SKM-1 (cell line): ENCODE measurements at regions not wholly inside any gene's neighbourhood (a gene's known extent, or its start where the extent isn't known, plus 50 kb on each side); places are given as distances from the start of the nearest gene placed in this dataset.
"Not testable (repeated sequence)": the region's sequence is repeated elsewhere in the genome, so short reads cannot be mapped to it uniquely, and the experiment has no call there.

Source experiments
- DNase-seq: peaks from one replicate; lab custom pipeline; 2025; ENCODE audit not compliant: unreplicated experiment; lab: John Stamatoyannopoulos, UW

DNA sequence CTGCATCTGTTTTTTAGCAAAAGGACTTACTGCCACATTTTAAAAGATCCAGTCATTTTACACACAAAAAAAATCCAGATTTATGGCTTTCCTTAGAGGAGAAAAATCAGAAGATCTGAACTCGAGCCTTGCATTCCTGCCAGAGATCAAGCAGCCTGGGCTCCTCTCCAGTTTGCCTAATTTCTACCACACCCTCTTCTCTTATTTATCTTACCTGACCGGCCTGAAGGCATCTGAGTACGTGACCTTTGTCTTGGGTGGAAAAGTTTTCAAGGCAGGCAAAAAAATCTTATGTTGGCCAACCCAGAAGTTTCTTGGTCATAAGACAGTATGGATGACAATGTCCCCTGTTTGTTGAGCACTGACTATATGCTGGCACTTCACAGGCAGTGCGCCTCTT, 60.3 kb downstream of the CHRD start:
- no peak for DNase-seq

DNA sequence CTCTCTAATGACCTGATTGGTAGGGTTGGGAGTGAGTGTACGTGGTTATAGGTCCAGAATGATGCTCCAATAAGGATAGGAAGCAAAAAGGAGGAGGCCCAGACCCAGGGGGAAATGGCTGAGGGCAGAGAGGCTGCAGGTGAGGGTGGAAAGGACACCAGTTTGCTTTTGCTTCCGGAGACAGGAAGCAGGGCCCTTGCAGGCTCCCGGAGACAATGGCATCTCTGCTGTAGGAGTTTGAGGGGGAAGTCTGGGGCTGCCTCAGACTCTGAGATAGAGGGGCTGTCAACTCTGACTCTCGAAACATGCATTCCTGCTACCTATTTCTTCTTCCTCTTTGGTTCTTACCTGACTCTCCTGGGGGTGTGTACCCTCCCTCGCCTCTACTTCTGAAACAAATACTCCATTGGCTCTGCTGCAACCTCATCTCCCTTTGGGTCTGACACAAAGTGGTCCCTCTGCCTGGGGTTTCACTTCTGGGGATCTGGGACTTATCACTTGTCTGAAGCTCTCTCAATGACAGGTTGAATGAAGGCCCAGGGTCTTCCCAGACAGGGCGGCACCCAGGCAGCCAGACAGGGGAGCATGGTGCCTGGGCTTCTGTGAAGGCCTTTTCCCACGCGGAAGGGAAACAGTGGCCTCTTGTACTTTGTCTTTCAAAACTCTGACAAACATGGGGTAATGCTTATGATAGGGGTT, 61.5 kb downstream of the CHRD start:
- DNase-seq = no peak

DNA sequence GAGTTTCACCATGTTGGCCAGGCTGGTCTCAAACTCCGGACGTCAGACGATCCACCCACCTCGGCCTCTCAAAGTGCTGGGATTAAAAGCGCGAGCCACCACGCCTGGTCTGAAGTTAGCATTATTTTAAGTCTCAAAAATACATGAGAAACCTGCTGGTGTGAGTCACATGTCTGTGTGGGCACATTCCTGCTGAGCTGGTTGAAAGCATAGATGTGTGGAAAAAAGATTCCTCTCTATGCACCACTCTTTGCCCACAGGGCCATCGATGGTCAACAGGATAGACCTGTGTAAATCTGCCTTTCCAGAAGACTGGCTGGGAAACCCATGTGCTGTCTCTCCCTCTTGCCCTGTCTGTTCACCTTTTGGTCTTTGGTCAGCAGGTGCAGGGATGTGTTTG, 63.5 kb downstream of the CHRD start:
- no peak for DNase-seq

DNA sequence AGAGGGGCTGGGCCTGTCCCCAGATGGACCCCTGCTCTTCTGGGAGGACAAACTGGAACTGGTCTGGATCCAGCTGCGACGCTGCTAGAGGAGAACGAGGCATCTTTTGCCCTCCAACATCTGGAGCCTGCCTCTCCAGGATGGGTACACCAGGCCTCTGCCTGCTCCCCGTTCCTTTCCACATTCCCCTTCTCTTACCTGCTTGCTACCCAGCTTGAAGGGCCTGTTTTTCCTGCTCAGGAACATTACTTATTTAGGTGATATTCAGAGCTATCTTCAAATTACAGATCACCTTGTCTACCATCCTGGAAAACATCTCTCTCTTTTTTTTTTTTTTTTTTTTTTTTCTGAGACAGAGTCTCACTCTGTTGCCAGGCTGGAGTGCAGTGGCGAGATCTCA, 64.0 kb downstream of the CHRD start:
- DNase-seq = no peak

DNA sequence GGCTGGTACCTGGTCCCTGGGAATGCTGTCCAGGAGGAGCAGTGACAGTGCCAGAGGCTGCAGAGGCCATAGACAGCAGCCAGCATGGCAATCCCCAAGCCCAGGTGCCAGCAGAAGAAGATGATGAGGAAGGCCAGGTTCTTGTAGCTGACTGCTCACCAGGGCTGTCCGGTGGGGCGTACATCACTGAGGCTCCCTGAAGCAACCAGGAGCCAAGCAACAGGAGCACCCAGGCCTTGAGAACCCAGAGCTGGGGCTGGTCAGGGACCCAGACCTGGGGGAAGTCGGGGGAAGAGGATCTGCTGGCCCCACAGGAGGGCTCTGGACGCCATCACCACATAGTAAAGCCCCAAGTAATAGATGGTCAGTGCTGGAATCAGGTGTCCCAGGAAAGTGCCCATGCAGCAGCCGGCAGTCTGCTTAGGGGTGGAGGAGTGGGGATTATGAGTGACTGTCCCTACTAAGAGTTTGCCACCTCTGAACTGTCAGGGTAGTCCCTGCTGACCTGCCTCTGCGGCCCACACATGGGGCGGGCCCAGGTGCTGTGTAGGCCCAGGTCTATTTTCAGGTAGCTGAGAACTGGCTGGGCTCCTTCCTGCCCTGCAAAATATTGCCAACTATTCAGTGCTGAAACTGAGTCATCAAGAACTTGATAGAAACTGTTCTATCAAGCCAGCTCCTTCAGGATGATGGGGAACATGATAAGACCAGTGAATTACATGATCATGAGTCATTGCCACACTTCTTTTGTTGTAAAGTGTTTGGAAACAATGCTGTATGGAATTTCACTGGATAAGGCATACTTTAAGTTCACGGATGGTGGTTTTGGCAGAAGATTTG, 68.7 kb downstream of the CHRD start:
- DNase-seq = no peak

DNA sequence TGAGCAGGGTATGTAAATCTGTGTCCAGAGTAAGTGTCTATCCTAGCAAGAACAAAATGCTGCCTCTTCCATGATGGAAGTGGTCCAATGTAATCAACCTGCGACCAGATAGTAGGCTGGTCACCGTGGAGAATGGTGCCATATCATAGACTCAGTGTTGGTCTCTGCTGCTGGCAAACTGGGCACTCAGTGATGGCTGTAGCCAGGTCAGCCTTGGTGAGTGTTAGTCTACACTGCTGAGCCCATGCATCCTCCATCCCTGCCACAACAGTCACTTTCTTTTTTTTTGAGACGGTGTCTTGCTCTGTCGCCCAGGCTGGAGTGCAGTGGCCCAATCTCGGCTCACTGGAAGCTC, 69.3 kb downstream of the CHRD start:
- DNase-seq = no peak

DNA sequence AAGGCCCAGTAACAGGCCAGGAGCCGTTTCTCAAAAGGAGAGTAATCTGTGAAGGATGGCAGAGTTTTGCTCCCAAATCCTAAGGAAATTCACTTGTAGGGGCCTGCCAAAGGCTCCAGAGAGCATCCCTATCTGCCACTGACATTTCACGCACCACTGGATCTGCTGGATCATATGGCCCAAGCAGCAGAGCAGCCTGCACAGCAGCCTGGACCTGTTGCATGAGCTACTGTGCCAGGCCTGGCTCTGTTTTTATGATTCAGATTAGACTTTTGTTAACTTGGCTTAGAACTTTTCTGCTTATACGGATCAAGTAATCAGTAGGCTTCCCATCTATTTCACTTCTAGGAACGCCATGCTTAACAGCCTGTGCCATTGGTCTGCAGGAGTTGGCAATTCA, 70.7 kb downstream of the CHRD start:
- no peak for DNase-seq

DNA sequence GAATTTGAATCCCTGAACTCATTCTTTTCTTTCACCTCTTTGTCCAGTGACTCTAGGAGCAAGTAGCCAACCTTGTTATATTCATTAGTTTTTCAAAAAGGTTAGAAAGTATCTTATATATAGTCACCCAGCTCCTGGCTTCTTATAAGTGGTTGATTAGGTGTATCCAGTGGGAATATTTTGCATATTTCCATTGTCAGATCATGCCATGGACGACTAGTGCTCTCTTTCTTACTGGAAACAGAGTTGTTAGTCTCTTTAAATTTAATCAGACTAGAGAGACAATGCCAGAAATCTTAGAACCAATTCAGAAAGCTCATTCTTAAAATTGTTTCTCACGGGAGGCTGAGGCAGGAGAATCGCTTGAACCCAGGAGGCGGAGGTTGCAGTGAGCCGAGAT, 73.4 kb downstream of the CHRD start:
- DNase-seq = no peak

DNA sequence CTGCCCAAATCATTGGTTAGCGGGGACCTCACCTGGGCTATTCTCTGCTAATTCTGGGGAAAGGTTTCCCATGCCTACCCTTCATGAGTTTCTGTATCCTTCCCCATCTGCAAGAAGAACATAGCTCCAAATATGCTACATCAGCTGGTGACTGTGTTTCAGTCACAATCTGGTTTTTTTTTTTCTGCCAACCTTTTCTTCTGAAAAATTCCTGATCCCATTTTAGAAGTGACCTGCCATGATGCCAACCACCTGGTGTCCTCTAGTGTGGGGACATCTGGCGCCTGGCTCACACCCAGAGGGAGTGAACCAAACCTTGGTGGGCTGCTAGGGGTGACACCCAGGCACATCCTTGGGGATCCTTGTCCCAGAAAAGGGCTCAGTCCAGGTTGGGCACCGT, 76.1 kb downstream of the CHRD start:
- DNase-seq = no peak

DNA sequence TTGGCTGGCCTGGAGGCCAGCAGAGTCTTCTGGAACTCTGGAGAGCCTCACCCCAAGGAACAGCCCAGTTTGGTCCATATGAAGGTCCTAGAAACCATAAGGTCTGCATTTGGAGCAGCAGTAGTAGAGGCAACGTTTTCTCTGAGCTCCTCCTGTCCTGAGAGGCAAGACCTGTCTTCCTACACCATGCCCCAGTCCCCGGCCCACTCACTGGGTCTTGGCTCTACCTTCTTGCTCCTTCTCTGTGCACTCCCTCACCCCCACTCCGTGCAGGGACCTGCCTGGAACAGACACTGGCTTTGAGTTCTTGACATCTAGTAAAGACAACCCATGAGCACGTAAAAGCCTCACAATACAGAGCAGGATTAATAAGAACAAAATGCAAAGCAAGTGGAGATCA, 76.6 kb downstream of the CHRD start:
- DNase-seq = no peak

DNA sequence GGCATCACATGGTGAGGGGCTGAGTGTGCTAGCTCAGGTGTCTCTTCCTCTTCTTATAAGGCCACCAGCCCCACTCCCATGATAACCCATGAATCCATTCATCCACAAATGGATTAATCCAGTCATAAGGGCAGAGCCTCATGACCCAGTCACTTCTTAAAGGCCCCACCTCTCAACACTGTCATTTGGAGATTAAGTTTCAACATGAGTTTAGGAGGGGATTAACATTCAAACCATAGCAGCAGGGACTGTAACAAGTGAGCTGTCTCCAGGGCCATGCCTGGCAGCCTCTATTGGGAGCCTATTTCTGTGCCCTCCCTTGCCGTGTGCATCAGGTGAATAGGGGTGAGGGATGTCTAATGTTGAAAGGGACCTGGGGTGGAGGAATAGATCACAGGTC, 77.5 kb downstream of the CHRD start:
- DNase-seq = no peak

DNA sequence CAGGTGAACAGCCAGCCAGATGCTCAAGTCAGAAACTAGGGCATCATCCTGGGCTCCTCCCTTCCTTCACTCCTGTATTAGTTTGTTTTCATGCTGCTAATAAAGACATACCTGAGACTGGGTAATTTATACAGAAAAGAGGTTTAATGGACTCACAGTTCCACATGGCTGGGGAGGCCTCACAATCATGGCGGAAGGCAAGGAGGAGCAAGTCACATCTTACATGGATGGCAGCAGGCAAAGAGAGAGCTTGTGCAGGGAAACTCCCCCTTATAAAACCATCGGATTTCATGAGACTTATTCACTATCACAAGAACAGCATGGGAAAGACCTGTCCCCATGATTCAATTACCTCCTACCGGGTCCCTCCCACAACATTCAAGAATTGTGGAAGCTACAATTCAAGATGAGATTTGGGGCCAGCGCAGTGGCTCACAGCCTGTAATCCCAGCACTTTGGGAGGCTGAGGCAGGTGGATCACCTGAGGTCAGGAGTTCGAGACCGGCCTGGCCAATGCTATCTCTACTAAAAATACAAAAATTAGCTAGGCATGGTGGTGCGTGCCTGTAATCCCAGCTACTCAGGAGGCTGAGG, 78.0 kb downstream of the CHRD start:
- not testable (repeated sequence) for DNase-seq

DNA sequence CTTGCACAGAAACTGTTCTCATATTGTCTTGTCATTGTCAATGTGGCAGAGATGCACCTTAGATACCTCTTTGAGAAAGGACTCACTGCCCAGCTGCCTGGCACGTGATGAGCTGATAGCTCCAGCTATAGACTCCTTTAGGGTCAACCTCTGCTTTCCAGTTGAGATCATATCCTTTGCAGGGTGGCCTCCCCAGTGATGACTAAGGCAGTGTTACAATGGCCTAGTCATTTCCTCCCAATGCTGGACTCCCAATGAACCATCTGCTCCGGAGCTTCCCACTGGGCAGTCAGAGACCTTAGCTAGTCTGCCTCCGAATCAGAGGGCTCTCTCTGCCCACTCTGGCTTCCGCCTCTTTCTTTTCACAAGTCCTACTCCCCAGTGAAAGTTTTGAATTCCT, 79.5 kb downstream of the CHRD start:
- no peak for DNase-seq

DNA sequence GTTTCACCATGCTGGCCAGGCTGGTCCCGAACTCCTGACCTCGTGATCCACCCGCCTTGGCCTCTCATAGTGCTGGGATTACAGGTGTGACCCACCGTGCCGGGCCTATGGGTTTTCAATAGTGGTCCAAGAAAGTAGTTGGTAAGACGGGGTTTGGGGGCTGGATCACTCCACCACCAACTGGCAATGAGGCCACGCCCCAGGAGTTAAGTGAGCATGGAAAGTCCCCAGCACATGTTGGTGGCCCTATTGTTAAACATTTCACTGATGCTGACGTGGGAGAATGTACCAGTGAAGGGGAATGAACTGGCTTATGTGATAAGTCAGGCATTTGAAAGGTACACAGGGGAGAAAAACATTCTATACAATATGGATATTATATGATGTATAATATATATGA, 80.4 kb downstream of the CHRD start:
- no peak for DNase-seq

DNA sequence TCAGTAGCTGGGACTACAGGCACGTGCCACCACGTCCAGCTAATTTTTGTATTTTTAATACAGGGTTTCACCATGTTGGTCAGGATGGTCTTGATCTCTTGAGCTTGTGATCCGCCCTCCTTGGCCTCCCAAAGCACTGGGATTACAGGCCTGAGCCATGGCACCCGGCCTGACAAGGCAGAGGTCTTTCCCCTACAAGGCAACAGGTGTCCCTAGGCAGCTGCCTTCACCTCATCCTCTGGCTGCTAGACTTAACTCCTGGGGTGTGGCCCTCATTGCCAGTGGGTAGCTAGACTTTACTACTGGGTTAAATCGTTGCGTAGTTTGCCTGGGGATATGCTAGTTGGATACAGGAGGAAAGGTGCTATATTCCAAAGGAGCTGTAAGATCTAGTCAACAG, 81.4 kb downstream of the CHRD start:
- no peak for DNase-seq

DNA sequence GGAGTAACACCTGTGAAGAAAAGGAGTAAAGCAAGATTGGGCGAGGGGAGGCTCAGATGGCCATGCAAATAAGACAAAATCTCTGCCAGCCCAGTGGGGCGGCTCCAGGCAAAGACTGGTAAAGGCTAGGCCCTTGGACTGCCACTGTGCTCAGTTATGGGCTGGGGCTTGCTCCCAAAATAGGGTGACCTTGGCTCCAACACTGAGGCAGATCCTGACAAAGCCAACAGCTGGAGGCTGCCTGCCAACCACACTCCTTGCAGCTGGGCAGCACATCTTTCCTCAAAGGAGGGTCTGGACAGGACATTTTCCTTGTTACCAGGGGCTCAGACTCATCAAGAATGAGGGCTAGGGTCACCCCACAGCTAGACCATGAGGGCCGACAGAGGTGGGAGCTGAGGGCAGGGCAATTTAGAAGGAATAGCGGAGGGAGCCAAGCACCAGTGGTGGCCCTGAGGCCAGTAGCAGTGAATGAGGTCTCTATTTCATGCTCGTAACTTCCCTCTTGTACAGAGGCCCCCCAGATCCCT, 86.1 kb downstream of the CHRD start:
- DNase-seq = no peak

DNA sequence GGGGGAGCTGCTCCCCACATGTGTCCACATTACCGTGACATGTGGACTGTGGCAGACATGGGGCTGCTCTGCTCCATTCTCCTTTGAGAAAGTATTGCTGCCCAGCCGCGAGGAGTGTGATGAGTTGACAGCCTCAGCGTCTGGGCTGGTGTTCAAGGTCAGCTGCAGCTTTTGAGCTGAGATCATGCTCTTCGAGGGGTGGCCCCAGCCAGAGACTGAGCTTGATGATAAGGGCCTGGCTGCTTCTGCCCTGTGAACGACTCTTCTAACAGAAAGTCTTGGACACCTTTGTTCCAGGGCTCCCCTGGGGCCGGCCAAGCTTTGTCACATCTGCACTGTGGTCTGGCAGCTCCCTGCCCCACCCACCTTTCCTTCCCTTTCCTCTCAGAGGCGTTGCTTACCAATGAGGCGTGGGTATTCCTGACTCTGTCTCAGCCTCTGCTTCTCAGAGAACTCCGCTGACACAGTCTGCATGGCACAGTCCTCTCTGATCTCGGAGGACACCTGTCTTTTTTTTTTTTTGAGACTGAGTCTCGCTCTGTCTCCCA, 86.6 kb downstream of the CHRD start:
- DNase-seq = no peak

DNA sequence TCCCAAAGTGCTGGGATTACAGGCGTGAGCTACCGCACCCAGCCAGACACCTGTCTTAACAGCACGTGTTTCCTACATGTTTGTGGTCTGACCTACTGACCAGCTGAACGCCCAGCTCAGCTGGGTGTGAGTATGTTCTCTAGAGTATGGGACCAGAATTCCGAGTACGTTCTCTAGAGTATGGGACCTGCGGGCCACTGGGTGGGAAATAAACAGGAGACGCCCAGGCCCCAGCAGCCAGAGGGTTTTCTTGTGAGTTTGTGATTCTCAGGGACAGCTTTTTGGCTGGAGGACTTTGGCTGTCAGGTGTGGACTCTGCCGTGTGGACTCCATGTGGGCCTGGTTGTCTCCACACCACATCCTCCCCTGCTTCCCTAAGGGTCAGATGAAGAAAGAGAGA, 87.3 kb downstream of the CHRD start:
- no peak for DNase-seq

DNA sequence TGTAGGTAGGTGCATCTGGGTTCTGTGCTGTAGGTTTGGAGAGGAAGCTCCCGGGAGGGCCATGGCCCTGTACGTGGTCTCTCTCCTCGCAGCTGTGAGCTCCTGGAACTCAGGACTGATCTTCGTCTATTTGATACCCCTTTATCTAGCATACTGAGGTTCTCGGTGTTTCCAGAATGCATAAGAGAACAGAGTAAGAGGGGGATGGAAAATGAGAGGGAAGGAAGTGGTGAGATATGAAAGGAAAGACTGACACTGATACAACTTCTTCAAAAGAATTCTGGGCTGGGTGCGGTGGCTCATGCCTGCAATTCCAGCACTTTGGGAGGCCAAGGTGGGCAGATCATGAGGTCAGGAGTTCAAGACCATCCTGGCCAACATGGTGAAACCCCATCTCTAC, 90.7 kb downstream of the CHRD start:
- DNase-seq = no peak

DNA sequence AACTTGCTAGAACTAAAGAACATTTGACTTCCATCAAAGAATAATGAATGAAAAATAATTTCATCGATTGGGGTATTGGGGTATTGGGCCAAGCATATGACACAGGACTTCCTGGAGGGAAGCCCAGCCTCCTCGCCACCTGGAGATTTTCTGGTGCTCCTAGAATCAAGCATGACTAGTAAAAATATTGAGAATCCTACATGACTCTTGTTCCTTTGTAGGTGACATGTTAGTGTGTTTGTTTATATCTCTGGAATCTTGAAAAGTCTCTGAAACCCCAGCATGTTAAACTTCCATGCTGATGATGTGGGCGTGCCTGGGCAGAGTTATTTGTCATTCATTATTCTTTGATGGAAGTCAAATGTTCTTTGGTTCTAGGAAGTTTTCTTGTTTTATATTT, 90.1 kb upstream of the EPHB3 start:
- DNase-seq = no peak

DNA sequence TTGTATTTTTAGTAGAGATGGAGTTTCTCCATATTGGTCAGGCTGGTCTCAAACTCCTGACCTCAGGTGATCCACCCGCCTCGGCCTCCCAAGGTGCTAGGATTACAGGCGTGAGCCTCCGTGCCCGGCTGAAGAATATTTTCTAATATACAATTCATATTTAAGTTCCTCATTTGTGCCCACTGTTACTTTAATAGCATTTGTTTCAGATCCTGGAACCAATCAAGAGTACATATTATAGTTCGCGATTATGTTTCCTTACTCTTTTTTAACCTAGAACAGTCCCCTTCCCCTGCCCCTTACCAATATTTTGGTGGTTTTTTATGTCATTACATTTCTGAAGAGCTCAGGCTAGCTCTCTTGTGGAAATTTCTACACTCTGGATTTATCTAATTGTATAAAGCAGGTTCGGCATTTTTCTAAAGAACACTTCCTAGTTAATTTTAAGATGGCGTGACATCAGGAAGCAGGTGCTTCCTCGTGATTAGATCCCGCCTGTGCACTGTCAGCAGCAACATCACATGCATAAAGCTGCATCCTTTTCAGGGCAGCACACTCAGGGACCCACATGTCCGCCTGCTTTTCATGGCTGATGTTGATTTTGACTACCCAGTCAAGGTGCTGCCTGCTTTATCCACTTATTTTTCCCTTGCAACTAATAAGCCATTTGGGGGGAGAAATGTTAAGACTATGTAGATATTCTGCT, 88.7 kb upstream of the EPHB3 start:
- no peak for DNase-seq
